Activated CD8-positive, alpha-beta T cell treated with anti-CD3 and anti-CD28 coated beads, Interleukin-2, amount 10 ng/mL, durations not matched to agents 7 days and 5 days (primary cell): ENCODE measurements at regions not wholly inside any gene's neighbourhood (a gene's known extent, or its start where the extent isn't known, plus 50 kb on each side); places are given as distances from the start of the nearest gene placed in this dataset.

ENCODE experiments used
- ATAC-seq: fragments of 150-1000 bp; cut with Tn5 transposase; one replicate; pipeline ENCODE4 v1.10.0; 2021; ENCODE audit warnings: moderate library complexity
- CTCF ChIA-PET: fragments of 350-600 bp; sonication (Branson Sonifier 250); formaldehyde crosslinking; loops from one replicate; lab custom pipeline; 2021; ENCODE audit warnings: antibody characterized with exemption; lab: Charles Lee
- POLR2A ChIA-PET: fragments of 350-600 bp; sonication (Branson Sonifier 250); formaldehyde crosslinking; loops from one replicate; lab custom pipeline; 2021; ENCODE audit warnings: antibody characterized with exemption; lab: Charles Lee
- DNase-seq: peaks from one replicate; pipeline ENCODE4 v3.0.0-alpha.2; 2020
- H3K27ac Mint-ChIP-seq: one replicate; pipeline ENCODE4 v1.8.0; 2021; ENCODE audit warnings: mild to moderate bottlenecking, mixed read lengths
- H3K27me3 Mint-ChIP-seq: one replicate; pipeline ENCODE4 v1.8.0; 2021; ENCODE audit warnings: low read depth, mixed read lengths
- H3K36me3 Mint-ChIP-seq: one replicate; pipeline ENCODE4 v1.8.0; 2021; ENCODE audit warnings: low read depth, mixed read lengths
- H3K4me1 Mint-ChIP-seq: one replicate; pipeline ENCODE4 v1.8.0; 2021; ENCODE audit warnings: low read depth, mixed read lengths
- H3K4me3 Mint-ChIP-seq: one replicate; pipeline ENCODE4 v1.8.0; 2021; ENCODE audit warnings: mild to moderate bottlenecking, mixed read lengths
- H3K9me3 Mint-ChIP-seq: one replicate; pipeline ENCODE4 v1.8.0; 2022; ENCODE audit warnings: mixed read lengths; ENCODE audit not compliant: insufficient read depth

DNA sequence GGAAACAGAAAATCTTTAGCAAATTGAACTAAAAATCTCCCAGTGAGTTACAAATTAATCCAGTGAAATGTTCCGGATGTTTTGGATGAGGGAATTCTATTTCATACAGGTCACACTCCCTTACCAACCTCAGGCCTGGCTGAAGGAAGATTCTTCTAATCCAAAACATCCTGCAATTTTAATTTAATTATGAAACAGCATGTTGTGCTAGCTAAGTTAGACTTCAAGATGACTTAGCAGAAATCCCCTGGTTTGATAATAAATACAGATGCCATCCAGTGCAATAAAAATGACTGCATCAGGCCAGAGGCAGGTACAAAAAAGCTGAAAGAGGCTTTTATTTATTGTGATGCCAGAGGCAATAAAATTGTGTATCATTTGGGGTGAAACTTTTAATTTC, 96.7 kb upstream of the CLDN10 start:
- DNase-seq (no peak), ATAC-seq (no peak)
- no peak overlapping the region for H3K4me3 Mint-ChIP-seq
- POLR2A ChIA-PET: no interaction called here
- H3K4me1 Mint-ChIP-seq: peaks cover 13% of the 10 kb centered on the region
- H3K27me3 Mint-ChIP-seq: peaks cover 3% of the 10 kb centered on the region
- peaks cover 14% of the 10 kb centered on the region for H3K9me3 Mint-ChIP-seq
- CTCF ChIA-PET: interaction anchor here (1.0 to 1.3 kb wide), 2 partner anchors 267 to 378 kb away, joined by 3 to 4 read pairs; no protein-coding TSS in a partner anchor
- no peaks in the 10 kb centered on the region for H3K36me3 Mint-ChIP-seq
- H3K27ac Mint-ChIP-seq: no peak overlapping the region

DNA sequence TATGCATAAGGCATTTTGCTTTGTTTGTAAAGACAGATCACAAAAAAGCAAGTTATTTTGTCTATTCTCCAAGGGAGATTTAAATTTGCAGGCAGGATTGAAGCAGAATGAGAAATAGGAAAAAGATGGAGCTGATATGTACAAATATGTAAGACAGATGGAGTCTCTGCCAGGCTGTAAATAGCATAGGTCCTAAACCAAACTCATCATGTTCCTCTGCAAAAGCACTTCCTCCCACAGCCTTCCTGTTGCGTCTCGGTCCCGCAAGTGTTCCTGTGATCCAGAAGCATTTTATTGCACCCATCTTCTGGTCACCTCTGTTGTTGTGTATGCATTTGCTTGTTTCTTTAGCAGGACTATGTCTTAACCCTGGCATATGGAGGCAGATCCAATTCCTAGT, 95.7 kb upstream of the CLDN10 start:
- ATAC-seq (no peak), DNase-seq (no peak)
- no peaks in the 10 kb centered on the region for H3K36me3 Mint-ChIP-seq
- POLR2A ChIA-PET: no interaction called here
- peaks cover 3% of the 10 kb centered on the region for H3K27me3 Mint-ChIP-seq
- no peak overlapping the region for H3K4me3 Mint-ChIP-seq
- CTCF ChIA-PET: interaction anchor here (1.0 kb wide), 2 partner anchors 21 to 268 kb away, joined by 4 read pairs; no protein-coding TSS in a partner anchor
- H3K27ac Mint-ChIP-seq: peak overlapping the region; percentile 8
- H3K4me1 Mint-ChIP-seq: peaks cover 13% of the 10 kb centered on the region
- H3K9me3 Mint-ChIP-seq: peaks cover 14% of the 10 kb centered on the region

DNA sequence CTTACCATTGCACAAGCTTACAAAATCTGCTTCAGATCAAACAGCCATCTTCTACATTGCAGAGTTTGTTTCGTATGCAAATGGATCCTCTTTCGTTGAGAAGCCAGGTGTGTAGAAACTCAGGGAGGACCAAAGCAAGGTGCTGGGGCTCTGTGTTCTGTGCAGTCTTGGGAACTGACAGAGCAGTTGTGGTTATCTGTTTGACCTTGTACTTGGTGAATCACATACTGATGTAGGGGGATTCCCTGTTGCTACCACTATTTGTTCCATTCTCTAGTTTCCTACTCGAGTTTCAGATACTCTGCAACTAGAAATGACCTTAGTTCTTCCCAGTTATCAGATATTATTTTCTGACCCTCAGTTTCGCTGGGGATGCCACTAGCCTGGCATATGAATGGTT, 95.2 kb upstream of the CLDN10 start:
- H3K4me1 Mint-ChIP-seq: peaks cover 13% of the 10 kb centered on the region
- no peaks in the 10 kb centered on the region for H3K36me3 Mint-ChIP-seq
- H3K27ac Mint-ChIP-seq: no peak overlapping the region
- CTCF ChIA-PET: interaction anchor here (1.0 kb wide), 1 partner anchor 21 kb away, joined by 4 read pairs; no protein-coding TSS in a partner anchor
- DNase-seq: no peak
- peaks cover 3% of the 10 kb centered on the region for H3K27me3 Mint-ChIP-seq
- no peak overlapping the region for H3K4me3 Mint-ChIP-seq
- peaks cover 14% of the 10 kb centered on the region for H3K9me3 Mint-ChIP-seq
- POLR2A ChIA-PET: no interaction called here
- peak; percentile 65 for ATAC-seq

DNA sequence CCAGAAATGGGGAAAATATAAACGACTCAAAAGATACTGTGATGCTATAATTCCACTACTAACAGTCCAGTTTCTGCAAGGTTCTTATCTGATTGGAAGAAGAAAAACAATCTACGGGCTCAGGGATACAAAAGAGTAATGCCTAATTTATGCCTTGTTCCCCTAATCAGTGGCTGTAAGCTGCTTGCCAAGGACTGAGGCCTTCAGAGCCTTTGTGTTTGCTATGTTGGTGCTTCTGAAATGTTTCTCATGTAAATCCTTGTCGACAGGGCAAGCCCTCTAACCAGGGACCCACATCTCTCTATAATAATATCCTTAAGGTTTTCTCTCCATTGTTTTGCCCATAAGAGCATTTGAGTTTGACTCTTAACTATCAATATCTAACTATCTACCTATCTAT, 89.7 kb upstream of the CLDN10 start:
- ChIA-PET CTCF (no interaction called here), POLR2A (no interaction called here)
- Mint-ChIP-seq H3K27ac (no peak overlapping the region), H3K4me3 (no peak overlapping the region), H3K9me3 (peaks cover 14% of the 10 kb centered on the region), H3K36me3 (no peaks in the 10 kb centered on the region), H3K4me1 (no peaks in the 10 kb centered on the region), H3K27me3 (peaks cover 2% of the 10 kb centered on the region)
- ATAC-seq (no peak), DNase-seq (no peak)

DNA sequence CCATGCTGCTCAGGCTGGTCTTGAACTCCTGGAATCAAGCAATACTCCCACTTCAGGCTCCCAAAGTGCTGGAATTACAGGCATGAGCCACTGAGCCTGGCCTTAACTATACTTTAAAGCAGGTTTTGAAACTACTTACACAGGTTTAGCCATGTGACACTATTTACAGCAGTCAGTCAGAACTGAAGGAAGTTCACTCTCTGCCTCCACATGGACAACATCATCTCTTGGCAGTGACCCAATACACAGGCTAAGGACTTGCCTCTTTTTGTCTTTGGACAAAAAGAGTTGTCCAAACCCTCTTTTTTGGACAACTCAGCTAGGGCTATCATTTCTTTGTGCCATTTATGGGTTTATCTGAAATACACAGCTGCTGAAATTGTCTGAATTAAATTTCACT, 89.0 kb upstream of the CLDN10 start:
- H3K4me1 Mint-ChIP-seq: no peaks in the 10 kb centered on the region
- peaks cover 13% of the 10 kb centered on the region for H3K9me3 Mint-ChIP-seq
- no peak for ATAC-seq
- POLR2A ChIA-PET: no interaction called here
- CTCF ChIA-PET: no interaction called here
- no peak overlapping the region for H3K4me3 Mint-ChIP-seq
- H3K27ac Mint-ChIP-seq: no peak overlapping the region
- peaks cover 2% of the 10 kb centered on the region for H3K27me3 Mint-ChIP-seq
- no peak for DNase-seq
- H3K36me3 Mint-ChIP-seq: no peaks in the 10 kb centered on the region

DNA sequence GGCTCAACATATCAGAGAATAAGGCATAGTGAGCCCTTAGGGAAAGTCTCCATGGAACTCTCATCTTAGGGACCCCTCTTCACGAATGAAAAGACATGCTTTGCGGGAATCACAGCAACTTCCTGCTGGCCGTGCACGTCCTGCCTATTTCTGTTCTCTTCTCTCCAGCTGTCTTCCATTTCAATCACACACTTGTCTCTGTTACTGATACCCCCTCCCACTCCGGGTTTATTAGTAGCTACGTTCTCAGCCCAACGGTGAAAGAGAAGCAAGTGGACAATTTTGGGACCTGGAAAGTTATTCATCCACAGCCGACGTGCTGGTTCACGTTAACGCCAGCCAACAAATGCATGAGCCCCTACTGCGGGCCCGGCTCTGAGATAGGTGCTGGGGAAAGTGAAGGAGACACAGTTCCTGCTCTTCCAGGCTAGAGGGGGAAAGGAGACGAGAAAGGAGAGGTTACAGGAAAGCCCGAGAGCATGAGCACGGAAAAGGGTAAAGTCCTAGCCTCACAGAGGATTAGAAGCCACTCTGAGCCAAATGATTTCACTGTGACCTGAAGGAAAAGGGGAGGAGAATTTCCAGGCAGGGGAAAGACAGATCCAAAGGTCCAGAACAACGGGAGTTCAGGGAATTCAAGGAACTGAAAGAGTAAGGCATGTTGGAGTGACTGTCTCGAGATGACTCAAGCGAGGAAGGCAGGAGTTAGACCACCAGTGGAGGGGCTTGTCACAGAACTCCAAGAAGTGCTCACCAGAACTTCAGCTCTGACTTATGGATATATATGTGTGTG, 81.8 kb upstream of the CLDN10 start:
- no peaks in the 10 kb centered on the region for H3K4me1 Mint-ChIP-seq
- POLR2A ChIA-PET: no interaction called here
- no peaks in the 10 kb centered on the region for H3K36me3 Mint-ChIP-seq
- H3K9me3 Mint-ChIP-seq: no peaks in the 10 kb centered on the region
- no peak overlapping the region for H3K27ac Mint-ChIP-seq
- DNase-seq (no peak), ATAC-seq (no peak)
- no peak overlapping the region for H3K4me3 Mint-ChIP-seq
- CTCF ChIA-PET: no interaction called here
- peaks cover 2% of the 10 kb centered on the region for H3K27me3 Mint-ChIP-seq

DNA sequence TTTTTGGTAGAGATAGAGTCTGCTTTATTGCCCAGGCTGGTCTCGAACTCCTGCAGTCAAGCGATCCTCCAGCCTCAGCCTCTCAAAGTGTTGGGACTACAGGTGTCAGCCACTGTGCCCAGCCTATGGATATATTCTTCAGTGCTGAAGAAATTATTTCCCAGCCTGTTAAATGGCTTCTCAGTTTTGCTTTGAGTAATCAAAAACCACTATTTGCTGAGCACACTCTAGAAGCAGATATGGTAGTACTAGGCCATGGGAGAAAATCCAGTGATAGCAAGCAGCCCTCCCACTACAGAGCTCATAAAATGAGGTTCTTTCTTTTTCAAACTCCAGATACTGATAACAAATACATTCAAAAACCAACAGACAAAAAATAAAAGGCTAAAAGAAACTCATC, 80.6 kb upstream of the CLDN10 start:
- Mint-ChIP-seq H3K4me3 (no peak overlapping the region), H3K9me3 (no peaks in the 10 kb centered on the region), H3K27ac (no peak overlapping the region), H3K4me1 (no peaks in the 10 kb centered on the region), H3K27me3 (no peaks in the 10 kb centered on the region), H3K36me3 (no peaks in the 10 kb centered on the region)
- ChIA-PET CTCF (interaction anchor here (1.1 kb wide), 1 partner anchor 68 kb away, joined by 4 read pairs; no protein-coding TSS in a partner anchor), POLR2A (no interaction called here)
- DNase-seq (no peak), ATAC-seq (no peak)

DNA sequence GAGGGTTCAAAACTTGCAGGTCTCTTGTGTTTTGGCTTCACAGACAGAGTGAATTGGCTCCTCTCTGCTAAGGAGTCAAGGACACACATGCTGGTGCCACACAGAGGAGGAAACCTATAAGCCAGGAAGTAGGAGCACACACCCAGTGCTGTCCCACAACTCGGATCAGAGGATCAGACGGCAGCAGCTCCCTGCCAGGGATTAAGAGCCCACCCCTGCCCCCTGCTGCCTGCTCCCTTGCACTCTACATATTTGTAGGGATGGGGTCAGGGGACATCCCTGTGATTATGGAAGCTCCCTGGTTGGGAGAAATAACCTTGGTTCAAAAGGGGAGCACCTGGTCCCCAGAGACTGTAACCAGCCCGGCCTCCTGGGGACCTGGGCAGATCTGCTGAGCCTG, 77.5 kb upstream of the CLDN10 start:
- Mint-ChIP-seq H3K27me3 (no peaks in the 10 kb centered on the region), H3K4me3 (no peak overlapping the region), H3K9me3 (no peaks in the 10 kb centered on the region), H3K36me3 (no peaks in the 10 kb centered on the region), H3K4me1 (peaks cover 8% of the 10 kb centered on the region), H3K27ac (no peak overlapping the region)
- ATAC-seq (no peak), DNase-seq (no peak)
- ChIA-PET CTCF (interaction anchor here (1.8 kb wide), 1 partner anchor 71 kb away, joined by 5 read pairs; no protein-coding TSS in a partner anchor), POLR2A (no interaction called here)

DNA sequence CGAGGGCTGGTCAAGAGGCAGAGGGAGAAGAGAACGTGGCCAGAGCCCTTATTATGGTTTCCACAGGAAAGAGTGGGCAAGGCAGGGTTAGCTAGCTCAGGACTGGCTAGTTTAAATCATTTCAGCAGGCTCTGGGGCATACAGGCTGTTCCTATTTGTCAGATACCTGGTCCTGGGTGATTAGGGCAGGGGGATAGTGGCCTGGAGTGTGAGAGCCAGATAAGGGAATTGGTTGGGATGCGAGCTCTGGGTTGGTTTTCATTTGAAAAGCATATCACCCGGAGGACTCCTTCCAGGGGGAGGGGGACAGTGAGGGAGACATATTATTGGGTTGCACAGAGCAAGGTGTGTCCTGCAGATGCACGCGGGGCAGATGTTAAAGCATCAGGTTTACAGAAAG, 75.3 kb upstream of the CLDN10 start:
- no peak for ATAC-seq
- Mint-ChIP-seq H3K4me3 (no peak overlapping the region), H3K27ac (no peak overlapping the region), H3K36me3 (no peaks in the 10 kb centered on the region), H3K4me1 (peaks cover 18% of the 10 kb centered on the region), H3K27me3 (no peaks in the 10 kb centered on the region), H3K9me3 (no peaks in the 10 kb centered on the region)
- no peak for DNase-seq
- ChIA-PET CTCF (interaction anchor here (0.8 to 6.4 kb wide), 6 partner anchors 8 to 288 kb away, joined by 3 to 34 read pairs (median 8); no protein-coding TSS in a partner anchor), POLR2A (no interaction called here)

DNA sequence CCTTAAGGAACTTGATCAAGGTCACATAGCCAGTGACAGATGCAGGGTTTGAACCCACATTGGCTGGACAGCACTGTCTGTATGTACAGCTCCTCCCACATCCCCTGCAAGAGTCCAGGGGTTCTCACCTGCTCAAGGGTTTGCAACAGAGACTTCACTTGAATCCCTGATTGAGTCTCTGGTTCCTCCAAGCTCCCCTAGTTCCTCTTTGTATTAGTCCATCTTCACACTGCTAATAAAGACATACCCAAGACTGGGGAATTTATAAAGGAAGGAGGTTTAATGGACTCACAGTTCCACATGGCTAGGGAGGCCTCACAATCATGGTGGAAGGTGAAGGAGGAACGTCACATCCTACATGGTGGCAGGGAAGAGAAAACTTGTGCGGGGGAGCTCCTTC, 72.8 kb upstream of the CLDN10 start:
- no peaks in the 10 kb centered on the region for H3K27me3 Mint-ChIP-seq

DNA sequence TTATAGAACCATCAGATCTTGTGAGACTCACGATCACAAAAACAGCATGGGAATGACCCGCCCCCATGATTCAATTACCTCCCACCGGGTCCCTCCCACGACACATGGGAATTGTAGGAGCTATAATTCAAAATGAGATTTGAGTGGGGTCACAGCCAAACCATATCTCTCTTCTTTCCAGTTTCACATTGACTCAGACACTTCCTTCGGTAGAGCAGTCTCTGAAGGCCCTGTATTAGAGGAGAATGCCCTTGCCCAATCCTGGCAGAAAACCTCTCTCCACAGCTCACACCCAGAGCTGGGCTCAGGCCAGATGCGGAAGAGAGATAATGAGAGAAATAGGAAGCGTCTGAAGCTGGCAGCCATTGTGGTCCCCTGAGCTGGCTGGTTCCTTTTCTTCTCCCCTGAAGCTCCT, 72.4 kb upstream of the CLDN10 start:
- ATAC-seq: no peak
- Mint-ChIP-seq H3K4me1 (peaks cover 18% of the 10 kb centered on the region), H3K27ac (no peak overlapping the region), H3K27me3 (no peaks in the 10 kb centered on the region), H3K4me3 (no peak overlapping the region), H3K36me3 (no peaks in the 10 kb centered on the region), H3K9me3 (no peaks in the 10 kb centered on the region)
- CTCF ChIA-PET: interaction anchor here (1.1 to 6.4 kb wide), 6 partner anchors 76 to 354 kb away, joined by 3 to 34 read pairs (median 6); no protein-coding TSS in a partner anchor
- POLR2A ChIA-PET: no interaction called here
- no peak for DNase-seq

More for the DNA sequence above, 72.8 kb upstream of the CLDN10 start:
- H3K4me1 Mint-ChIP-seq: peaks cover 18% of the 10 kb centered on the region
- no peak overlapping the region for H3K27ac Mint-ChIP-seq
- ChIA-PET POLR2A (no interaction called here), CTCF (interaction anchor here (1.1 to 6.4 kb wide), 4 partner anchors 75 to 290 kb away, joined by 3 to 34 read pairs (median 15); no protein-coding TSS in a partner anchor)
- no peak for ATAC-seq
- H3K9me3 Mint-ChIP-seq: no peaks in the 10 kb centered on the region
- no peaks in the 10 kb centered on the region for H3K36me3 Mint-ChIP-seq
- no peak overlapping the region for H3K4me3 Mint-ChIP-seq
- DNase-seq: no peak
